H1 (cell line): ENCODE measurements at regions not wholly inside any gene's neighbourhood (a gene's known extent, or its start where the extent isn't known, plus 50 kb on each side); places are given as distances from the start of the nearest gene placed in this dataset.

Experiments
- SIN3A ChIP-seq, 2 experiments: IDR thresholded peaks in 1 of 2; conservative IDR thresholded peaks in 1 of 2; 2 replicates each; pipeline ENCODE4 v1.6.1; 2011 to 2012; ENCODE audit warnings: low read length in 2 of 2, improper control_type of control experiment in 1 of 2, low read depth in 1 of 2, mild to moderate bottlenecking in 1 of 2
- TF ChIP-seq, protein P1 (sequence below): IDR thresholded peaks from 2 replicates; pipeline ENCODE4 v1.6.1; 2011; ENCODE audit warnings: low read length, improper control_type of control experiment

DNA sequence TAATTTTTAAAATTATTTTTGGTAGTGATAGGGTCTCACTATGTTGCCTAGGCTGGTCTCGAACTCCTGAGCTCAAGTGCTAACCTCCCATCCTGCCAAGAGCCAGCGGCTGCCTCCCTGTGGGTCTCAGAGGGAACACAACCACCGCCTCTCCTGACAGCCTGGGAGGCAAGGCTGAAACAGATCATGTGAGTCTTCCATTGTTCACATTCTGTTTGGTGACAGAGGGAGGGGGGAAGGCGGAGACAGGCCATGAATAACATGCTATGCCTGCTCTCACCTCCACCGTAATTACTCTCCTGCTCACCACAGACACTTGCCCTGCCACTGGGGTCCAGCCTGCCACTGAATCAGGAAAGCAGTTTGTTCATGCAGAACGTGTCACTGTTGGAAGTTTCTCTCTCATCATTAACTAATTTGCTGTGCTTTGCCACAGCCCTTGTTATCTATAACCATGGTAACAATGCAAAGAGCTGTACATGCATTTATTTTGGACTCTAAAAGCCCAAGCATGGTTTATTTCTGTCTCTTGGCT, 78.4 kb upstream of the RASGRF1 start (continued):
- TF ChIP-seq, protein P1, sequence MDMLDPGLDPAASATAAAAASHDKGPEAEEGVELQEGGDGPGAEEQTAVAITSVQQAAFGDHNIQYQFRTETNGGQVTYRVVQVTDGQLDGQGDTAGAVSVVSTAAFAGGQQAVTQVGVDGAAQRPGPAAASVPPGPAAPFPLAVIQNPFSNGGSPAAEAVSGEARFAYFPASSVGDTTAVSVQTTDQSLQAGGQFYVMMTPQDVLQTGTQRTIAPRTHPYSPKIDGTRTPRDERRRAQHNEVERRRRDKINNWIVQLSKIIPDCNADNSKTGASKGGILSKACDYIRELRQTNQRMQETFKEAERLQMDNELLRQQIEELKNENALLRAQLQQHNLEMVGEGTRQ = peak; percentile 34; the same call in 1 of the 2 replicates
- TF ChIP-seq SIN3A (conservative IDR thresholded peaks at IDR 0.05 in 1 of 2, IDR thresholded peaks at IDR 0.05 in 1 of 2; ENCODE audit: low read depth in 1 of 2, low read length in 2 of 2) = peak; percentile 63 to 87; a peak in 2 of 4 replicates
- TF ChIP-seq, all 59 proteins: peak for 5
